Adrenal gland (tissue), 5 donors: ENCODE measurements at regions not wholly inside any gene's neighbourhood (a gene's known extent, or its start where the extent isn't known, plus 50 kb on each side); places are given as distances from the start of the nearest gene placed in this dataset.

Experiments
- CTCF ChIP-seq, 6 experiments: fragments of 450-650 bp in 4 of 6; fragments of 200-600 bp in 2 of 6; sonication (generic) in 1 of 6; IDR thresholded peaks; 1 replicate in 5 of 6; 2 replicates in 1 of 6; pipeline versions ENCODE4 v1.5.1 to v1.8.0; 2016 to 2021; ENCODE audit warnings: antibody characterized with exemption in 6 of 6, mild to moderate bottlenecking in 2 of 6, moderate library complexity in 1 of 6
- POLR2A ChIP-seq, 2 donors: fragments of 450-650 bp; IDR thresholded peaks; one replicate each; pipeline ENCODE4 v1.6.1; 2017; ENCODE audit warnings: antibody characterized with exemption in 2 of 2, mild to moderate bottlenecking in 2 of 2, moderate library complexity in 1 of 2
- donor health status: DM: no; HTN: no; CAD: no.

- no peak for TF ChIP-seq CTCF (IDR thresholded peaks at IDR 0.05)
- no peak for TF ChIP-seq POLR2A (IDR thresholded peaks at IDR 0.05)
Observed at GRCh38 chr9:22649384-22649783, 202.8 kb downstream of the DMRTA1 start.
